ENCODE measurements at regions not wholly inside any gene's neighbourhood (a gene's known extent, or its start where the extent isn't known, plus 50 kb on each side); places are given as distances from the start of the nearest gene placed in this dataset.

DNA sequence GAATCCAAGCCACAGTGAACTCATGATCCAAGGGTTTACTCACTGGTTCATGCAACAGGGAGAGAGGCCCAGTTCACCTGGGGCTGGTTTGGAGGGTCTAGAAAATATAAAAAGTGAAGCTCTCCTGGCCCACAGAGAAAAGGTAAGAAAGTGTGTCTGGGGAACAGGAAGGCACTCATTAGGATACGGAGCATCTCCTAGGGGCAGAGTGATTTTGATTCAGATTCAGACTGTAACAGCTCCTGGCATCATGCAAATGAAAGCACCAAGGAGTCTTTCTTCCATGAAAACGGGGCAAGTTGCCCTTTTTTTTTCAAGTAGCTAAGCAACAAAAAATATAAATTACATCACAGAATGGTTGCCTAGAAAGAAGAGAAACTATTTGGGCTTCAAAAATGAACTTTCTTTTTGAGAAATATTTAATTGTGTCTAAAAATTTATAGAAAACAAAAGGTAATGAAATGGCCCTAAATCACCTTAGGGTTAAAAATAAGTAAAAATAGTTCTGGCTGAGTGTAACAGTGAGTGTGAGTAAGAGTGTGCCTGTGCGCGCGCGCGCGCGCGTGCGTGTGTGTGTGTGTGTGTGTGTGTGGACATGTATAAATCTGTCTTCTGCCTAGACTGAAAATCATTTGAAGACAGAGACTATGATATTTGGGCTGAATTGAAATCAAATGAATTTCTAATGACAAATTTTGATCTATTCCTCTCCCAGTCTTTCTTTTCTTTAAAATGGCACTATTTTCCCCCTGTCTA lies 177.8 kb upstream of the ZNF462 start:
- DNase-seq: no peak

DNA sequence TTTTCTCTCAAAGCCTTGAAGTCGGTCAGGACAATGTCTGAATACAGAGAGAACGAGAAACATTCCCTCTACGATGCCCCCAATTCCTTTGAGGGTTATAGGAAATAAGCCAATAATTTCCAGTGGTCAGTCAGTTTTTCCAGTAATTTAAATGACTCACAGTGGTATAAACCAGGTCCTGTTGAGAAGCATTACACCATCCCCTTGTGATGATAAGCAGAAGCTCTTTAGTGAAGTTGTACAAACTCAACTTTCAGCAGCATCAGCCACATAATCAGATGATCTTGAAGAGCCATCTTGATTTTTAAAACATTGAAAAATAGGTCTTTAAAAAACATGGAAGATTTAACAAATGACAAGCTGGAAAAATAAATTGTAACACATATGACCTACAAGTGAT lies 173.9 kb upstream of the ZNF462 start:
- DNase-seq: no peak

DNA sequence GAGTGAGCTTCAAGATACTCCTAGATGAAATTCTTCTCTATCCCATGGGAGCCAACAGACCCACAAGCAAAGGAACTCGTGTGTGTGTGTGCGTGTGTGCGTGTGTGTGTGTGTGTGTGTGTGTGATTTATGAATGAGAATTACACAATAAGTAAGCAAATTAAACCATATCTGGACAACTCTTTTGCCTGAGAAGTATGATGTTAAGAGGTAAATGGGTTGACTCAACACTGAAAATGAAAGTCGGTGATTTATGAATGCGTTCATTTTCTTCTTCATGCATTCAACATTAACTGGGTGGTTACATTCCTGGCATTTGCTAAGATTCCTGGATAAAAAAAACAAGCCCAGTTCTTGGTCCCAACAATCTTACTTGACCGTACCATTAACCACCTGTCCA lies 171.3 kb upstream of the ZNF462 start:
- DNase-seq: no peak

DNA sequence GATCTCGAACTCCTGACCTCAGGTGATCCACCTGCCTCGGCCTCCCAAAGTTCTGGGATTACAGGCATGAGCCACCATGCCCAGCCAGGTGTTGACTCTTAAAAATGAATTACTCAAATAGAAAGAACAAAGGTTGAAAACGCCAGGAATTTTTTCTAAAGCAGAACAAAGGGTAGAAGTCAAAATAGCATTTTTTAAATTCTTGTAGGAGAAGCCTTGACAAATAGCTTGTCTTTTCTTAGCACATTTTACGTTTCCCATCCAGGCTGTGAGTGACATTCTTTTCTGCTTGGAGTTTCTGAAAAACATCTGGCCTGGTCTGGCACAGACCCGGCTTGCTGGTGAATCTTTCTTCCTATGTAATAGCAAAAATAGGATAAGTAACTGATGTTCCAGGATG lies 169.4 kb upstream of the ZNF462 start:
- no peak for DNase-seq

DNA sequence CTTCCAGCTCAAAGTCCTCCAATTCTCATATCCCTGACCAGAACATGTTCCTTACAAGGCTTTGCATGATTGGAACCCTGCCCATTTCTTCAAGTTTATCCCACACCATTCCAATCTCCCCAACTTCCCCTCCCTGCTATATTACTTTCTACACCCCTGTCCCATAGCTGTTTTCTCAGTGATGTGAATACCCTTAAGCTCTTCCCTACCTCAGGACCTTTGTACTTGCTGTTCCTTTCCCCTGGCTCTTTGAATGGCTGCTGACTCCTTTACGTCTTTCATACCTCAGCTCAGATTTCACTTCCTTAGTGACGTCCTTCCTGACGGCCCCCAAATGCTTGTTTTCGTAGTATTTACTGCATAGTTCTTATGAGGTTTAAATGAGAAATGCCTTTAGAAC lies 166.2 kb upstream of the ZNF462 start:
- DNase-seq: no peak

DNA sequence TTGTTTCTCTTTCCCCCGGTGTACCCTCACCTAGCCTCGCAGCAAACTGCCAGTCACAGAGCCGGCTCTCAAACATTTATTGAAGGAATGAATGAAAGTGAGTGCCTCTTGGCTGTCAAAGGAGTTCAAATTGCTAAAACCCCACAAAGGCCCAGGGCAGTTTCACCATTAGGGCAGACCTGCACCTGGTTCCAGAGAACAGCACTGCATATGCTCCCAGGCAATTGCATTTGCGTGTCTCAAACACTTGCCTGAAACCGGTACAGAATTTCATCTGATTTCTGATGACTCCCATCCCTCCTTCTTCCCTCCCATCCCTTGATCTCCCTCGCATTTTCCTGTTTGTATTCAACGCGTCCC lies 165.6 kb upstream of the ZNF462 start:
- DNase-seq: no peak

DNA sequence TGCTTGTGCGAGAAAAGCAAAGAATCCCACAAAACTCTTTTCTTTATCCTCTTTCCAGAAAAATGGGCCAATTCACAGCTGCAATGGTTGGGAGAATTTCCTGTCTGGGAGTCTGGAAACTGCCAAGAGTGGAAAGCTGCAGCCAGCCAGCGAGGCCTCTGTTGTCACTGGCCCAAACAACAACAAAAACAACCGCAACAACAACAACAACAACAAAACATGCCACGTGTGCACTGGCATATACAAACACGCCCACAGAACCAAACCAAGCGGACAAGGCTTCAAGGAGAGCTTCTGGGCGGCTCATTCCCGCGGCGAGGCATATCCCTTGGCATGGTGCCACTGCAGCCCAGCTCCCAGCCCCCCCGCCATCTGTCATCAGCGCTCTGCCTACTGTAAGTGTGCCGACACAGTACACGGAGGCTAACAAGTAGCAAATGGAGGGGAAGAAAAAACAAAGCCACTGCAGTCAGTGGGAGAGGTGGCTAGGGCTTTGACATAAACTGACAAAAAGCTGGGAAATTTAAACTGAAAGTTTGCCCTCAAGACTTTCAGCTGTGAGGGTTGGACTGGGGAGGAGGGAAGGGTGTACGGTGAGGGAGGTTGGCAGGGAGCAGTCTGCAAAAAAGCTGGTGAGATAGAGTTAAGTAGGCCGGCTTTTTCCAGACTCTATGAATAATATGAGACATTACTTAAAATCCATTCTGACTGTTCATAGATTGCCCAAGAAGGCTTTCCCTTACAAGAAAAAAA lies 165.0 kb upstream of the ZNF462 start:
- no peak for DNase-seq

DNA sequence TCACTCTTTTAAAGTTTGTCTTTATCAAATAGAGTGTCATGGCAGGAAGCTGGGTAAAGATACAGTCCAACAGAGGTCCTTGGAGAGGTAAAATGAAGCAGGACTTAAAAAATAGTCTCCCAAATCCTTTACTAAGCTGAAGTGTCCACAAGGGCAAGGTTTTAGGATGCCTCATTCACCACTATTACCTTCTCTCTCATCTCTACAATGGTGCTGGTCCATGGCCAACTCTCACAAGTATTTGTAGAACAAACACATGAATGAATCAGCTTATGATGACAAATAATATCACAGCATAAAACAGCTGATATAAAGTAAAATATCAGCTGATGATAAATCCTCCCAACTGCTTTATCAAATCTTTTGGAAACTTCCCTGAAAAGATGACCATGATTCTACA lies 162.3 kb upstream of the ZNF462 start:
- DNase-seq: no peak

DNA sequence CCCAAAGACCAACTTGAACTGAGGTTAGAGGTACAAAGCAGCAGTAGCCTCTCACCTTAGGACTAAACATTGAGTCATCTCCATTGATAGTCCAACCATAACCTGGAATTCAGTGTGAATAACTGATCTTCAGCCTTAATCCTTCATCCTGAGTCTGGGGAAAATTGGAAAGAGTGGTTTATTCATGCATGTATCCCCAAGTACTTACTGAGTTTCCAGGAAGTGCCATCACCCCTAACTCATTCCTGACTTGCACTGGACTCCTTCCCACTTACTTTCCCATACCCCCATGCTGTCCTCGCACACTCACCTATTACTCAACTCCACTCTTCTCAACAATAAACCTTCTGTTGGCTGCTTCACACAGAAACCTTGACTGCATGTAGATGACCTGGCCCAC lies 161.4 kb upstream of the ZNF462 start:
- DNase-seq: no peak

DNA sequence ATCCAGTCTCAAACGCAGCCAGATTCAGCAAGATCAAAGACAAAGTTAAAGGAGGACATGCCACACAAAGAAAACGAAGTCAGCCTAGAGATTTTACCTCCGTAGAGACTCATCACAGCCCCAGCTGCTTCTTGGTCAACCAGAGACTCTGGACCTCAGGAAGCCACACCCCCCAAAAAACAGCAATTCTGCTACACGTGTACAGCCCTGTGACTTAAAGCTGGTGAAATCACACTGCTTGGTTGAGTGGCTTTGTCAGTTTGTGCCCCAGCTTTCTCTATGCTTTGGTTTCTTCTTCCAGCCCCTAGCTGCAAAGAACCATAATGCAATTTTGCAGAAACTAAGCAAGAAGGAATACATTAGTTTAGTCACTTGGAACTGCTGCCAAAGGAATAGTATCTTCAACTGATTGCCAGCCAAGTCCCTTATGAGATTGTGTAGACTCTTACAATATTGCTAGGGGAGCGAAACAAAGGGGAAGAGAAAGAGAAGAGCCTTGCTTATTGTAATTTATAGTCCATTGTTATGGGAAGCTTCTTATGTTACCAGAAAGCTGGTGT lies 158.8 kb upstream of the ZNF462 start:
- DNase-seq: no peak

DNA sequence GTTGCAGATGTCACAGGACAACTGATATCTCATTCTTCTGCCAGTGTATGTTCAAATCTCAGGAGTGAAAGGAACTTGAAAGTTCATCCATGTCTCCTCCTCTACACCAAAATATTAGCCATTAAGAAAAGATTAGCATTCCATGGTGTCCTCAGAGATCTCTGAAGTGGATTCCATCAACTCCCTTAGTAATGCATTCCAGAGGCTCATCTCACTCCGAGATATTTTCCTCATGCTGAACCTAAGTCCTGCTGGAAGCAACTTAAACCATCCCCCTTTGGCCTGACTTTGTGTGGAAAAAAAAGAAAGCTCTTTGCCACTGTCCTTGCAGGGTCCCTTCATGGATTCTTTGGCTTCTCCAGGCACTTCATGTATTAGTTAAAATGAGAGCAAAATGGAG lies 155.7 kb upstream of the ZNF462 start:
- DNase-seq: no peak

DNA sequence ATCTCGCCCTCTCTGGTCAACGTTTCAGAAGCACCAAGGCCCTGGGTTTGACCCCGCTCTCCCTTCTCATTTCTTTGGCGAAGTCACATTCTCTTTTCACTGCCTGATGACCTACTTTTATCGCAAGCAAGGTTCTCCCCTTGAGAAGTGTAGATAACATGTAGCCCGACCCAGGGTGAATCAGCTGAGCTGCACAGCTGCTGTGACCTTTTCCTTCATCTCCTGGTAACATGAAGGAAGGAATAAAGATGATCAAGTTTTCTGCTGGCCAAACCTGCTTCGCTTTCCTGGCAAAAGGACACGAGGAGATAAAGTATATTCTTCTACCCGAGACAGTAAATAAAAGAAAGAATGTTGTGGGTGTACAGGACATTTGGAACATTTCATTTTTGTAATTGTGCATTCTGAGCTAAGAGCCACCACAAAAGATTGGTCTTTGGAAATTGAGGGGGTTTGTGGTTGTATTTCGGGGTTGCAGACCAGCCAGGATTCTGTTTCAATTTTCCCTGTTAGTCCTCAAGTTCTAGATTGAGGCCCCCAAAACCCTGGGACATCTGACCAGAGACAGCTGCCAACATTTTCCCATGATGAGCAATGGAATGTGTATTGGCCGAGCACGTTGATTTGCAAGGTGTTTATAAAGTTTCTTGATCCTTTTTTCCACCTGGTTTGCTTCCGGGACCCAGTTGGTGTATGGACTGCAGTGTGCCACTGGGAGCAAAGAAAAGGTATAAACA lies 155.1 kb upstream of the ZNF462 start:
- no peak for DNase-seq

DNA sequence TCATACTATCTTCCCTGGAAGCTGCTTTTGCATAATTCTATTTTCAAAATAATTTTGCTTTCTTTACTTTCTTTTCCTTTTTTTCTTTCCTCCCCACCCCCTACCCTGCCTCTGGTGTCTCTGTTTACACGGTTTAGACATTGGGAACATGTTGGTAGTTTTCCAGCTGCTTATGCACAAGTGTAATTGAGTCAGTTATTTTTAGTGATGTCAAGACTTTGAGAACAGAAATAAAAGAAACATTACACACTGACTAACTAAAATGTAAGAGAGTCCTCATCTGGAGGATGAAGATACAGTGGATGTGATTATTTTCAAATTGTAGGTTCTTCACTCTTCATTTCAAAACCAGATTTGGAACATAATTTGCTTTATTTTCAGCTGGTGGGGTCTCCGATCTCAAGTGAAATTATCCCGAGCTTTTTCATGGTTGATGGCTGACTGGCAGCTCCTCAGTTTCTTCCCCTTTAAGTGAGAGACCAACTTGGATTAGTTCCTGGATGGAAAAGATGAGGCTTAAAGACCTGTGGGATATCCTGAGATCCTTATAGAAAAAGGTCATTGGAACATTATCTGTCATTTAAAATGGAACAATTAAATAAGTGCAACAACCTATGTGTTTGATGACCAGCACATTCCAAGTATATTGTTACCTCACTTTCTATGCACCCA lies 154.4 kb upstream of the ZNF462 start:
- no peak for DNase-seq

DNA sequence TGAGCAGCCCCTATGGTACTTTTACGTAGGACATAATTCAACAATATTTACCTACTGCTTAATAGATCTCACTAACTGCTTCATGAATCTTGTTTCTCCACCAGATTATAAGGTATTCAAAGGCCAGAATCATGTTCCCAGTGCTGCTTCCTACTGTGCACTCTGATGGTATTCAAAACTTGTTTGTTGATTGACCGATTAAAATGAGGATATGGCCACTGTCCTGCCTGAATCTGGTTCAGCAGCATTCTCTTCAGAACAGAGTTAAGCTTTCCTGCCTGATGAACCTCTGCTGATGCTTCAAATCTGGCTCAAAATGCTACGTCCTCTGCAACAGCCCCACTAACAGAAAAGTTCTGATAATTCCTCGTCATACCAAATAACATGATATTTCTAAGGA lies 150.7 kb upstream of the ZNF462 start:
- no peak for DNase-seq

DNA sequence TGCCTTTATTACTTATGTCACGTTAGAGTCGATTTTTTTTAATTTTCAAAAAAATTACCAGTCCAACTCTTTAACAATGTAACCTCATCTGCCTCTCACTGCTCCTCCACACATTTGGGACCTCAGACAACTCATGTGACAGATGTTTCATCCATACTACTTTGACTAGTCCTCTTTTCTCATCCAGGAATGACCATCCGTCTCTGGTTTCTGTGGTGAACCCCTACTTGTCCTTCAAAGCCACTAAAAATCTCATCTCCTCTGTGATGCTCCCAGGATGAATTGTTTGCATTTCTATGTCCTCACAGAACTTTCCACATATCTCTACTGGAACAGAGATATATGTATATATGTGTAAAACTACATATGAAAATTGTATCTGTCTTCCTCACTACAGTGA lies 149.8 kb upstream of the ZNF462 start:
- DNase-seq: no peak

DNA sequence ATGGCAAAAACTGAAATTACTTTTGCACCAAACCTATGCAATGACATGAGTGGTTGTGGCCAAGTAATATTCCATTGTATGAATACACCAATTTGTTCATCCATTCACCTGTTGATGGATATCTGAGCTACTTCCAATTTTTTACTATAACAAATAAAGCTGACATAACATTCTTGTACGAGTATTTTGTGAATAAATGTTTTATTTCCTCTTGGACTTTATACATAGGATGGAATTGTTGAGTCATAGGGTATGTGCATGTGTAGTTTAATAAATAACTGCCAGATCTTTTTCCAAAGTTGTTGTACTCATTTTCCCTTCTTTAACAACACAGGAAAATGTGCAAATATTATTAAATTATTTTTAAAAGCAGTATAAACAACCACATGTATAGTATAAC lies 146.1 kb upstream of the ZNF462 start:
- DNase-seq: no peak

DNA sequence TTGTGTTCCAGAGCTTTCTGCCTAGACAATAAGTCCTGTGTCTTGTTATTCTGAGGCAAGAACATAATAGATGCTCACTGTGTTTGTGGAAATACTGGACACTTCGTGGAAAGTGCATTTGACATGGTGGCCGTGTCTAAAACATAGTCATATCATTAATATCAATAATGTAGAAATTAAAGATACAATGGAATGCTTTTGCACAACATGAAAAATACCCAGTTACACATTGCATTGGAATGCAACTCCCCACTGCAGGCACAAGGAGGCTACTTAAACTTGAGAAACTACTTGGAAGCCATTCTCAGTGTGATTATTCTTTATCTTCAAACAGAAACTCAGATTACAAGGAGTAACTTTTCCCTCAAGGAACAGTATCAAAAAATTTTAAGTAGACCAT lies 145.3 kb upstream of the ZNF462 start:
- no peak for DNase-seq

DNA sequence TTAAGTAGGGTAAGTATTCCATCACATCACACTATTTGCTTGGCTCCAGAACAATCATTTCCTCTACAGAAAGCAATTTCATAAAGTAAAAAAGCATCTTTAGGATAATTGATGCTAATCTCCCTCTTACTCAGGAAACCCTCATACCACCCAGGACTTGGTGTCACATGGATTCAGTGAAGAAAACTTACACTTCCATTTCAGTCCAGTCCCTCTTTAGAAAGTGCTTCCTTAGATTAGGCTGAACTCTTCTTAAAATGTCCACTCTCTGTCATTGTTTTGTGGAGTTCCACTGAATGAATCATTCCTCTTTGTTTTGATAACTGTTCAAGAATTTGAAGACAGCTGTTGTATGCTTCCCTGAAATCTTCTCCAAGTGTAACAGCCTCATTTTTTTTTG lies 144.0 kb upstream of the ZNF462 start:
- no peak for DNase-seq

DNA sequence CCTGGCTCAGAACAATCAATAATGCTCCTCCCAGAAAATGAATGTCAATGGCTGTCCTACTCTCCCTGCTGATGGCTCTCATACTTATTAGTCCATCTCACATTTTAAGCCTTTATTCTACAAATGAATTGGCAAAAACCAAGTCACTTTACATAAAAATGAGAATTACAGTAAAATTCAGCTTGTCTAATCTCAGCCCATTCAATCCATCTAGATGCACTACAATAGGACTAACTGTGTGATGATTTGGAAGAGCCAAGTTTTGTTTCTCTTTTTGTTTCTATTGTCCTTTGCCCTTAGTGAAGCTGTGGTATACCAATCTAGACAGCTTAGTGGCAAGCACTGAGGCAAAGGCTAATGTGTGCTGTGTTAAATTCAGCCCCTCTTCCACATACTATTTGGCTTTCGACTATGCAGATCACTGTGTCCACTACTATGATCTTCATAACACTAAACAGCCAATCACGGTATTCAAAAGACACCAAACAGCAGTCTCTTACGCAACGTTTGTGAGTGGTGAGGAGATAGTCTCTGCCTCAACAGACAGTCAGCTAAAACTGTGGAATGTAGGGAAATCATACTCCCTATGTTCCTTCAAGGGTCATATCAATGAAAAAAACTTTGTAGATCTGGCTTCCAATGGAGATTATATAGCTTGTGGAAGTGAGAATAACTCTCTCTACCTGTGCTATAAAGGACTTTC lies 140.8 kb upstream of the ZNF462 start:
- DNase-seq: no peak

DNA sequence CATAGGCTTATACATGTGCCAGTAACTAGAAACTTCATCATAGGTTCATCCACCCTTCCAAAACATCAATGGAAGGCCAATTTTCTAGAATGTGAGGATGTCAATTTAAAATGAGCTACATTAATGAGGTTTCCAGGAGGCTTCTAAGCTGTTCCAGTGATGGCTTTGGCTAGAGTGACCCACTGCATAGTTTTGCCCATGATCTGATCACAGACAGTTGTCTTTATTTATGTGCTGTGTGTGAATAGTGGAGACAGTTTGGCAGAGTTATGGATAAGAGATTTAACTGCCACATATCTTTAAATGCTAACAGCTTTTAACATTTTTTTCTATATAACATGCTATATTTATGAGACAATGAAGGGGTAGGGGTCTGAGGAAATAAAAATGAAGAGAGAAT lies 139.0 kb upstream of the ZNF462 start:
- DNase-seq: no peak

DNA sequence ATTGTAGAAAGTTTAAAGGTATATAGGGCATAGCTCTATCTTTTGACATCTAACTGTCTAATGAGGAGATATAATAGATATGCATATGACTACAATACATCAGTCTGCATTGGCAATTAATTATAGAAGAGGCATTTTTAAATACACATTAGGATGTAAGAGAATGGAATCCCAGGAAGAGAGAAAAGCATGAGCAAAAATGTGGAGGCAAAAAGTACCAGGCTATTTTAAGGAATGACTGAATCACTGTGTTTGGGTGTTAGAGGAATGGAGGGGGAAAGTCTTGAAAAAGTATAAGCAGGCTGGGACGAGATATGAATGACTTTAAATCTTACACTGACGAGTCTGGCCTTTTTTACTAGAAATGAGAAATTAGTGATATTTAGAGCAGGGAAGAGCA lies 138.4 kb upstream of the ZNF462 start:
- no peak for DNase-seq

DNA sequence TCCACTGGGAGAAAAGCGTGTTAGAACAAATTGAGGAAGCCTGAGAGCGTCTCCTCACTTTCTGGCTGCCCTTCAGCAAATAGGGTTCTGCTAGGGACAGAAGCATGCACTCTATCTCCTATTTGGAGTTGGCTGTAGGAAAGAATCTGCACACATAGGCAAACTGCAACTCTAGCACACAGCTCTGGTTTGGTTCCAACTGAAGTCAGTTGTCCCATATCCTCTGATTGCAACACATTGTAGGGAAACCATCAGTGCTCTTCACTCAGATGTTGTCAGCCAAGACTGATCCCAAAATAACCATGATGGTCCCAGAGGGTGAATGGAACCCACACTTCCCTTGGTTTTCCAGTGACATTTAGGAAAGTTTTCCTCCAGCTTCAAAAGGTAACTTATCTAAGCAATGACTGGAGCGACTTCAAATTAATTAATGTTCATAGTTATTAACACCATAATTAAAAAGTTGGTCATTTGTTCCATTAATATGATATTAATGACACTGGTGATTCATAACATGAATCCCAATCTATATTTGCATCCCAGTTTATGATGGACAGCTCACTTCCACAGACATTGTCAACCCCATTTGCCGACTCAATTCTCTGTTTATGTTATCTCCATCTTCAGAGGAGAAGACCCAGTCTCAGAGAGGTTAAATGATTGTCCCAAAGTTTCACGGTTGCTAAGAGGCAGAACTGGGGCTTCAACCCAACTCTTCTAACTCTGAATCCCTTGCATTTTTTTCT lies 136.7 kb upstream of the ZNF462 start:
- no peak for DNase-seq

Data from stimulated activated CD4-positive, alpha-beta T cell treated with anti-CD3 and anti-CD28 coated beads, Interleukin-12 subunit alpha, Interleukin-12 subunit beta, amount 100 ng/mL, for 4 hours (primary cell).